Vagina (tissue), 2 donors: ENCODE measurements at regions not wholly inside any gene's neighbourhood (a gene's known extent, or its start where the extent isn't known, plus 50 kb on each side); places are given as distances from the start of the nearest gene placed in this dataset.

ENCODE experiments used
- POLR2A ChIP-seq, 2 donors: fragments of 450-650 bp; IDR thresholded peaks; one replicate each; pipeline ENCODE4 v1.6.1; 2017; ENCODE audit warnings: antibody characterized with exemption in 2 of 2, mild to moderate bottlenecking in 2 of 2, moderate library complexity in 2 of 2
- POLR2AphosphoS5 ChIP-seq, 2 donors: sonication (generic); formaldehyde crosslinking; IDR thresholded peaks; one replicate each; pipeline ENCODE4 v1.9.0; 2017; ENCODE audit warnings: antibody characterized with exemption in 2 of 2, mild to moderate bottlenecking in 2 of 2, low read depth in 1 of 2; ENCODE audit not compliant: insufficient read depth in 1 of 2
- TF ChIP-seq, protein P1 (sequence below), 3 experiments: fragments of 450-650 bp in 2 of 3; fragments of 200-600 bp in 1 of 3; sonication (generic) in 1 of 3; IDR thresholded peaks; one replicate each; pipeline ENCODE4 v1.5.1; 2017 to 2019; ENCODE audit warnings: antibody characterized with exemption in 3 of 3, mild to moderate bottlenecking in 2 of 3, moderate library complexity in 2 of 3

DNA sequence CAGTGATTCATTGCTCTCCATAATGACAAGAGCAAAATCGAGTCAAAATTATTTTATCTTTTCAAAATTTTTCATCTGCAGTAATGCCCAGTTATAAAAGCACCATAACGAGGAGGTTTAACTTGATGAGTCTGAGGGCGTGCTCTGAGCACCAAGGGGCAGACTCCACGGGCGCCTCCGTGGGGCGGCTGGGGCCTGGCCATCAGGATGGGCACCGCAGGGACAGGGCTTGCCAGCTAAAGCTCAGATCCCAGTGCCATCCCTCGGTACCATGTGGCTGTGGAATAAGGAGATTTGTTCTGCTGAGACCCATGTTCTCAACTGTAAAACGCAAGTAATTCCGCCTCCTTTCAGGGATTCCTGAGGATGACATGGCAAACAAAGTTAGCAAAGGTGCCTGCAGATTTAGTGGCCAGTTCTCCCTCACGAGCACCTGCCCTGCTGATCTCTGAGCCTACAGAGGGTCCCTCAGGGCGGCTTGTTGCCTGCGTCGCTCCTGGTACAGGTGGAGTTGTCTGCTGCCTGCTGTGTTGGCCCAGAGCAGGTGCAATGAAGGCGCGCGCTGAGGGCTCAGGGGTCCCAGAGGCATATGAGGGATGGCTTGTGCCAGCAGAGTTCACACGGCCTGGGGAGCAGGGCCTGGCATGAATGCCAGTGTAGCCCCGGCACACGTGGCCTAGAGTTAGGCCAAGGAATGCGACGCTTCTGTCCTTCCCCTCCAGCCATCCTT lies 584.4 kb downstream of the TCERG1L start:
- TF ChIP-seq POLR2A (IDR thresholded peaks at IDR 0.05), result no peak
- TF ChIP-seq, protein P1, sequence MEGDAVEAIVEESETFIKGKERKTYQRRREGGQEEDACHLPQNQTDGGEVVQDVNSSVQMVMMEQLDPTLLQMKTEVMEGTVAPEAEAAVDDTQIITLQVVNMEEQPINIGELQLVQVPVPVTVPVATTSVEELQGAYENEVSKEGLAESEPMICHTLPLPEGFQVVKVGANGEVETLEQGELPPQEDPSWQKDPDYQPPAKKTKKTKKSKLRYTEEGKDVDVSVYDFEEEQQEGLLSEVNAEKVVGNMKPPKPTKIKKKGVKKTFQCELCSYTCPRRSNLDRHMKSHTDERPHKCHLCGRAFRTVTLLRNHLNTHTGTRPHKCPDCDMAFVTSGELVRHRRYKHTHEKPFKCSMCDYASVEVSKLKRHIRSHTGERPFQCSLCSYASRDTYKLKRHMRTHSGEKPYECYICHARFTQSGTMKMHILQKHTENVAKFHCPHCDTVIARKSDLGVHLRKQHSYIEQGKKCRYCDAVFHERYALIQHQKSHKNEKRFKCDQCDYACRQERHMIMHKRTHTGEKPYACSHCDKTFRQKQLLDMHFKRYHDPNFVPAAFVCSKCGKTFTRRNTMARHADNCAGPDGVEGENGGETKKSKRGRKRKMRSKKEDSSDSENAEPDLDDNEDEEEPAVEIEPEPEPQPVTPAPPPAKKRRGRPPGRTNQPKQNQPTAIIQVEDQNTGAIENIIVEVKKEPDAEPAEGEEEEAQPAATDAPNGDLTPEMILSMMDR (IDR thresholded peaks at IDR 0.05), result no peak
- no peak for TF ChIP-seq POLR2AphosphoS5 (IDR thresholded peaks at IDR 0.05; ENCODE audit: insufficient read depth in 1 of 2, low read depth in 1 of 2)
